Breast epithelium (tissue), 4 donors: ENCODE measurements at regions not wholly inside any gene's neighbourhood (a gene's known extent, or its start where the extent isn't known, plus 50 kb on each side); places are given as distances from the start of the nearest gene placed in this dataset.
"Not testable (repeated sequence)": the region's sequence is repeated elsewhere in the genome, so short reads cannot be mapped to it uniquely, and the experiment has no call there.

Source experiments
- DNase-seq, 2 donors: peaks; one replicate each; pipeline ENCODE4 v3.0.0-alpha.2; 2019; ENCODE audit warnings: low spot score in 2 of 2
- H3K27ac ChIP-seq, 2 donors: fragments of 200-600 bp; sonication (generic) in 1 of 2; one replicate each; pipeline ENCODE4 v1.5.1; 2016 to 2019; ENCODE audit warnings: mild to moderate bottlenecking in 1 of 2
- H3K27me3 ChIP-seq, 2 donors: fragments of 200-600 bp; sonication (generic) in 1 of 2; one replicate each; pipeline versions ENCODE4 v1.5.1 to v1.6.0; 2017 to 2019; ENCODE audit warnings: control low read depth in 1 of 2, mild to moderate bottlenecking in 1 of 2
- H3K36me3 ChIP-seq: fragments of 200-600 bp; one replicate; pipeline ENCODE4 v1.5.1; 2019
- H3K4me1 ChIP-seq, 2 donors: fragments of 200-600 bp; sonication (generic); one replicate each; pipeline ENCODE4 v1.5.1; 2016 to 2019; ENCODE audit warnings: control low read depth in 1 of 2
- H3K4me3 ChIP-seq, 3 donors: fragments of 200-600 bp; sonication (generic); 1 replicate in 2 of 3; 2 replicates in 1 of 3; pipeline ENCODE4 v1.5.1; 2016 to 2019; ENCODE audit warnings: mild to moderate bottlenecking in 3 of 3, moderate library complexity in 2 of 3
- H3K9me3 ChIP-seq, 2 donors: fragments of 200-600 bp; sonication (generic) in 1 of 2; one replicate each; pipeline ENCODE4 v1.5.1; 2016 to 2019; ENCODE audit warnings: control low read depth in 1 of 2
- CTCF ChIP-seq, 3 donors: fragments of 450-650 bp; IDR thresholded peaks; one replicate each; pipeline ENCODE4 v1.5.1; 2016 to 2017; ENCODE audit warnings: antibody characterized with exemption in 3 of 3, mild to moderate bottlenecking in 3 of 3, moderate library complexity in 3 of 3
- POLR2A ChIP-seq: fragments of 450-650 bp; IDR thresholded peaks from one replicate; pipeline ENCODE4 v1.6.1; 2016; ENCODE audit warnings: antibody characterized with exemption, mild to moderate bottlenecking, moderate library complexity
- POLR2AphosphoS5 ChIP-seq, 3 donors: sonication (generic); formaldehyde crosslinking; IDR thresholded peaks; one replicate each; pipeline ENCODE4 v1.6.1; 2017; ENCODE audit warnings: antibody characterized with exemption in 3 of 3
- intact Hi-C: fragments of 100-400 bp; cut with DNase I; formaldehyde crosslinking; loops from one replicate; pipeline ENCODE4 v1.15.1; 2023; ENCODE audit warnings: low total_unique reads

GRCh38 chr13:65504213-65504612 is 1725.9 kb downstream of the PCDH9 start:
- H3K4me3 ChIP-seq = no peak overlapping the region
- H3K4me1 ChIP-seq = no peaks in the 10 kb centered on the region
- no peaks in the 10 kb centered on the region for H3K36me3 ChIP-seq
- no peaks in the 10 kb centered on the region for H3K27me3 ChIP-seq
- intact Hi-C loops = no loop called here
- H3K27ac ChIP-seq = no peak overlapping the region
- DNase-seq = no peak
- TF ChIP-seq POLR2AphosphoS5 (IDR thresholded peaks at IDR 0.05) (no peak), POLR2A (no peak), CTCF (IDR thresholded peaks at IDR 0.05) (no peak)
- peaks cover 0 to 4% of the 10 kb centered on the region in 2 donors for H3K9me3 ChIP-seq

- Histone ChIP-seq H3K27ac (no peak overlapping the region), H3K36me3 (no peaks in the 10 kb centered on the region), H3K4me3 (no peak overlapping the region), H3K27me3 (no peaks in the 10 kb centered on the region), H3K9me3 (peaks cover 0 to 4% of the 10 kb centered on the region in 2 donors), H3K4me1 (no peaks in the 10 kb centered on the region)
- TF ChIP-seq POLR2A = no peak
- TF ChIP-seq POLR2AphosphoS5 (IDR thresholded peaks at IDR 0.05) = no peak
- TF ChIP-seq CTCF (IDR thresholded peaks at IDR 0.05) = no peak
- intact Hi-C loops = no loop called here
- no peak for DNase-seq
Measured at GRCh38 chr13:65500481-65500880, 1729.7 kb downstream of the PCDH9 start.

- peaks cover 0 to 4% of the 10 kb centered on the region in 2 donors for H3K9me3 ChIP-seq
- H3K27me3 ChIP-seq = no peaks in the 10 kb centered on the region
- no peak for DNase-seq
- no peak overlapping the region for H3K27ac ChIP-seq
- intact Hi-C loops = no loop called here
- no peak for TF ChIP-seq POLR2A
- no peaks in the 10 kb centered on the region for H3K36me3 ChIP-seq
- no peak overlapping the region for H3K4me3 ChIP-seq
- no peaks in the 10 kb centered on the region for H3K4me1 ChIP-seq
Measured at GRCh38 chr13:65499256-65499655, 1730.9 kb downstream of the PCDH9 start.

GRCh38 chr13:65497265-65497664 is 1732.9 kb downstream of the PCDH9 start:
- intact Hi-C loops = no loop called here
- no peaks in the 10 kb centered on the region for H3K27me3 ChIP-seq
- DNase-seq = no peak
- no peaks in the 10 kb centered on the region for H3K4me1 ChIP-seq
- no peaks in the 10 kb centered on the region for H3K36me3 ChIP-seq
- TF ChIP-seq CTCF (IDR thresholded peaks at IDR 0.05) (no peak), POLR2AphosphoS5 (IDR thresholded peaks at IDR 0.05) (no peak), POLR2A (no peak)
- no peak overlapping the region for H3K27ac ChIP-seq
- H3K9me3 ChIP-seq = peaks cover 0 to under 1% of the 10 kb centered on the region in 2 donors
- H3K4me3 ChIP-seq = no peak overlapping the region

GRCh38 chr13:65490725-65491124 is 1739.4 kb downstream of the PCDH9 start:
- H3K27me3 ChIP-seq, H3K9me3 ChIP-seq, DNase-seq, H3K27ac ChIP-seq, H3K4me3 ChIP-seq, H3K36me3 ChIP-seq, intact Hi-C loops, H3K4me1 ChIP-seq: not testable (repeated sequence)

GRCh38 chr13:65488606-65489005 is 1741.5 kb downstream of the PCDH9 start:
- no peak for TF ChIP-seq POLR2A
- TF ChIP-seq CTCF (IDR thresholded peaks at IDR 0.05) = no peak
- TF ChIP-seq POLR2AphosphoS5 (IDR thresholded peaks at IDR 0.05) = no peak
- no peak overlapping the region for H3K4me3 ChIP-seq
- H3K9me3 ChIP-seq = no peaks in the 10 kb centered on the region
- intact Hi-C loops = no loop called here
- no peaks in the 10 kb centered on the region for H3K4me1 ChIP-seq
- H3K27ac ChIP-seq = no peak overlapping the region
- no peaks in the 10 kb centered on the region for H3K36me3 ChIP-seq
- H3K27me3 ChIP-seq = no peaks in the 10 kb centered on the region
- no peak for DNase-seq
